ENCODE measurements at regions not wholly inside any gene's neighbourhood (a gene's known extent, or its start where the extent isn't known, plus 50 kb on each side); places are given as distances from the start of the nearest gene placed in this dataset.

DNA sequence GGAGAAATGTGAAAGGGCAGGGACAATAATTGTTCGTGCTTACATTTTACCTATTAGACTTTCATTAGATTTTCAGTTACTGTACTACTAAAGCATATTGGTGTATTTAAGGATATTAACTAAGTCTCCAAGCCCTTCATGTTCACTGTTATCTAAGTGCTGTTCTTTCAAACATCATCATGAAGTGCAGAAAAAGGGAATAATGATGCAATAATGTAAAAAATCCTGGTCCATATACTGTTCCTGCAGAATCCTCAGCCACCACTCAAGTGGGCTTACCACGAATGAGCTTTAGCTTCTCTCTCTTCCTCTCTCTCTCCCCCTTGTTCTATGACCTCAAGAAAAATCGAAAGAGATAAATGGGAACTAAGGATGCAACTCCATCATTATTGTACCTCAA lies 600.7 kb downstream of the UTRN start:
- H3K27ac Mint-ChIP-seq (ENCODE audit: unreplicated experiment) = no peak overlapping the region
- H3K9me3 Mint-ChIP-seq (ENCODE audit: unreplicated experiment) = no peaks in the 10 kb centered on the region
- H3K36me3 Mint-ChIP-seq (ENCODE audit: unreplicated experiment) = no peaks in the 10 kb centered on the region
- no peak for DNase-seq
- no peaks in the 10 kb centered on the region for H3K27me3 Mint-ChIP-seq (ENCODE audit: unreplicated experiment)
- no peak overlapping the region for H3K4me3 Mint-ChIP-seq (ENCODE audit: unreplicated experiment)
- TF ChIP-seq, protein P1, sequence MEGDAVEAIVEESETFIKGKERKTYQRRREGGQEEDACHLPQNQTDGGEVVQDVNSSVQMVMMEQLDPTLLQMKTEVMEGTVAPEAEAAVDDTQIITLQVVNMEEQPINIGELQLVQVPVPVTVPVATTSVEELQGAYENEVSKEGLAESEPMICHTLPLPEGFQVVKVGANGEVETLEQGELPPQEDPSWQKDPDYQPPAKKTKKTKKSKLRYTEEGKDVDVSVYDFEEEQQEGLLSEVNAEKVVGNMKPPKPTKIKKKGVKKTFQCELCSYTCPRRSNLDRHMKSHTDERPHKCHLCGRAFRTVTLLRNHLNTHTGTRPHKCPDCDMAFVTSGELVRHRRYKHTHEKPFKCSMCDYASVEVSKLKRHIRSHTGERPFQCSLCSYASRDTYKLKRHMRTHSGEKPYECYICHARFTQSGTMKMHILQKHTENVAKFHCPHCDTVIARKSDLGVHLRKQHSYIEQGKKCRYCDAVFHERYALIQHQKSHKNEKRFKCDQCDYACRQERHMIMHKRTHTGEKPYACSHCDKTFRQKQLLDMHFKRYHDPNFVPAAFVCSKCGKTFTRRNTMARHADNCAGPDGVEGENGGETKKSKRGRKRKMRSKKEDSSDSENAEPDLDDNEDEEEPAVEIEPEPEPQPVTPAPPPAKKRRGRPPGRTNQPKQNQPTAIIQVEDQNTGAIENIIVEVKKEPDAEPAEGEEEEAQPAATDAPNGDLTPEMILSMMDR (IDR thresholded peaks at IDR 0.05; ENCODE audit: partially characterized antibody, unreplicated experiment) = no peak
- H3K4me1 Mint-ChIP-seq (ENCODE audit: low read depth, unreplicated experiment) = no peaks in the 10 kb centered on the region

DNA sequence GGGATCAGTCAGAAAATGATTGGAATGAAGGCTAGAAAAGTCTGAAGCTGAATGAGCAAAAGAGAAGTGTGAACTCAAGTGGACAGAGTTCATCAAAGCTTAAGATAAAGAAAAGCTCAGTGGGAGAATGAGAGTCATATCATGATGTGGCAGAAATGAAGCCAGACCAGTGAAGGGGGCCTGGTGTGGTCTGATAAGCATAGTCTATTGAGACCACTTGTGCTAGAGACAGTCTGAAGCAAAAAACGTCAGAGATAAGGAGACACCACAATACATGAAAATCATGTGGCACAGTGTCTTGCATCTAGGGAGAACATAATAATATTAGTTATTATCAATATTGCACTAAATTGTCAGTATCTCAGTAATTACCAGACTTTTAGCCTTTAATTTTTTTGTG lies 601.5 kb downstream of the UTRN start:
- no peak overlapping the region for H3K27ac Mint-ChIP-seq (ENCODE audit: unreplicated experiment)
- DNase-seq = no peak
- TF ChIP-seq, protein P1 (IDR thresholded peaks at IDR 0.05; ENCODE audit: partially characterized antibody, unreplicated experiment) = no peak
- no peaks in the 10 kb centered on the region for H3K36me3 Mint-ChIP-seq (ENCODE audit: unreplicated experiment)
- H3K4me1 Mint-ChIP-seq (ENCODE audit: low read depth, unreplicated experiment) = no peaks in the 10 kb centered on the region
- H3K9me3 Mint-ChIP-seq (ENCODE audit: unreplicated experiment) = no peaks in the 10 kb centered on the region
- no peak overlapping the region for H3K4me3 Mint-ChIP-seq (ENCODE audit: unreplicated experiment)
- no peaks in the 10 kb centered on the region for H3K27me3 Mint-ChIP-seq (ENCODE audit: unreplicated experiment)

DNA sequence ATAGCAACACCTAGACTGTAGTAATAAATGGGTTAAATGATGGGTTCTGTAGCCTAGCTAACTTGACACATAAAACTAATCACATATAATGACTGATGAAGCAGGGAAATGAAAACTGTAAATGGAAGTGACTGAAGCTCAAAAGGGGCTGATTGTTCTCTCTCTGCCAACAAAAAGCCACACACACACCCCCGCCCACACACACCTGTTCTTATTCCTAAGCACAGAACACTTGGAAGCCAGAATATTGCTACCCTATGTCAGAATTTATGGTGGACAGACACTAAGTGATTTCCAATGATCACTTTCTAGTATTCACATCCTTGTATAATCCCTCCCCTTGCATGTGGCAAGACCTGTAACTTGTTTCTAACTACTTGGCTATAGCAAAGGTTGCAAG lies 603.5 kb downstream of the UTRN start:
- Mint-ChIP-seq H3K27ac (ENCODE audit: unreplicated experiment) (no peak overlapping the region), H3K9me3 (ENCODE audit: unreplicated experiment) (no peaks in the 10 kb centered on the region), H3K4me1 (ENCODE audit: low read depth, unreplicated experiment) (no peaks in the 10 kb centered on the region), H3K27me3 (ENCODE audit: unreplicated experiment) (no peaks in the 10 kb centered on the region), H3K36me3 (ENCODE audit: unreplicated experiment) (no peaks in the 10 kb centered on the region), H3K4me3 (ENCODE audit: unreplicated experiment) (no peak overlapping the region)
- TF ChIP-seq, protein P1 (IDR thresholded peaks at IDR 0.05; ENCODE audit: partially characterized antibody, unreplicated experiment) = no peak
- no peak for DNase-seq

DNA sequence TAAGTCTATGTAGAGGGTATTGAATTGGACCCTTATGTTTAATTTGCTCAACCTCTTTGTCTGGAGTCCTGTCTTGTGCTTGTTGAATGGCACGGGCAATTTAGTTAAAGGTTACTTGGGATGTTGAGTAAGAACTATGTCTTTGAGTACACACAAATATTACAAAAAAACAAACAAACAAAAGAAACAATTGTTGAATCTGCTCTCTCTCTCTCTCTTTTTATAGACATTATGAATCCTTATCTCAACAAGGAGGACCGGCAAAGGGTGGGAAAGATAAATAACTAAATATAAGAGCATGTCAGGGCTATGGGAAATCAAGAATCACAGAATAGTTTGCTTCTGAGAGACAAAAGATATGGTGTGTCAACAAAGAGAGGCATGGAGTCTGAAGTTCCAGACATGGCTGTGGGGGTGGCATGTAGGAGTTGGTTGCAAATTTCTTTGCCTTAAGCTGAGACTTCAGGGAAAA lies 608.6 kb downstream of the UTRN start:
- H3K4me1 Mint-ChIP-seq (ENCODE audit: low read depth, unreplicated experiment) = peaks cover 3% of the 10 kb centered on the region
- no peak overlapping the region for H3K27ac Mint-ChIP-seq (ENCODE audit: unreplicated experiment)
- no peak overlapping the region for H3K4me3 Mint-ChIP-seq (ENCODE audit: unreplicated experiment)
- no peaks in the 10 kb centered on the region for H3K36me3 Mint-ChIP-seq (ENCODE audit: unreplicated experiment)
- TF ChIP-seq, protein P1 (IDR thresholded peaks at IDR 0.05; ENCODE audit: partially characterized antibody, unreplicated experiment) = no peak
- H3K27me3 Mint-ChIP-seq (ENCODE audit: unreplicated experiment) = no peaks in the 10 kb centered on the region
- H3K9me3 Mint-ChIP-seq (ENCODE audit: unreplicated experiment) = no peaks in the 10 kb centered on the region
- no peak for DNase-seq

DNA sequence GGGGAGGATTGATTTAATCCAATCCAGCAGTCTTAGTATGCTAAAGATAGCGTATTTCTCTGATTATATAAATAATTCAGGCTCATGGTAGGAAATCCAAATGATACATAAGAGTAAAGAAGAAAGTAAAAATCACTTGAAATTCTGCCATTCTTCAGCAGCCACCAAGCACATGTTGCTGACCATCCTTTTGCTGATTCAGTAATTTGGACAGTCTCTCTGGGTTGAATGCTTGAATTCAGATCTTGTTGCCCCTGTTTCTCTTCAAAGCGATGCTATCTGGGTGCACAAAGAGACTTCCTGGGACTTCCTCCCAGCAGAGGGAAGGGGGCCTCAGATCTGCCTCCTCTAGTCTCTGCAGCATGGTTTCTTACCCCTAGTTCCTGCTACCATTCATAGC lies 609.1 kb downstream of the UTRN start:
- TF ChIP-seq, protein P1 (IDR thresholded peaks at IDR 0.05; ENCODE audit: partially characterized antibody, unreplicated experiment) = no peak
- no peaks in the 10 kb centered on the region for H3K36me3 Mint-ChIP-seq (ENCODE audit: unreplicated experiment)
- no peak overlapping the region for H3K27ac Mint-ChIP-seq (ENCODE audit: unreplicated experiment)
- no peak for DNase-seq
- H3K4me3 Mint-ChIP-seq (ENCODE audit: unreplicated experiment) = no peak overlapping the region
- no peaks in the 10 kb centered on the region for H3K27me3 Mint-ChIP-seq (ENCODE audit: unreplicated experiment)
- H3K9me3 Mint-ChIP-seq (ENCODE audit: unreplicated experiment) = no peaks in the 10 kb centered on the region
- peaks cover 3% of the 10 kb centered on the region for H3K4me1 Mint-ChIP-seq (ENCODE audit: low read depth, unreplicated experiment)
